ENCODE measurements at regions not wholly inside any gene's neighbourhood (a gene's known extent, or its start where the extent isn't known, plus 50 kb on each side); places are given as distances from the start of the nearest gene placed in this dataset.

DNA sequence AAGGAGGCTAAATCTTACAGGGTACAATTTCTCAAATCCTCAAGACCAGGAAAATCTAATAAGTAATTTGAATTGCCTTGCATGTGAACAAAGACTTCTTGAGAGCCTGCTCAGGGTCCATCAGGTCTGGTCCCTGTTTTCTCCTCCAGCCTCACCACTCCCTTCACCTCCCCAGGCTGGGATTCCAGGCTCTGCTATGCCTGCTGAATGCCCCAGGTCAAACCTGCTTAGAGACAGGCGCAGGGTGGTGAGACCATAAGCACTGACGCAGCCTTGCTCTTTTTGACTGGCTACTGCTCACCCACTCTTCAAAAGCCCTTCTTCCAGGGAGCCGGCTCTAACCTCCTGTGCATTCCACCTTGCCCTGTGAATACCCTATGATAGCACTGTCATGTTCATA, 356.4 kb upstream of the ACVR2A start:
- no peak for TF ChIP-seq POLR2AphosphoS5 (IDR thresholded peaks at IDR 0.05)
- TF ChIP-seq, protein P1, sequence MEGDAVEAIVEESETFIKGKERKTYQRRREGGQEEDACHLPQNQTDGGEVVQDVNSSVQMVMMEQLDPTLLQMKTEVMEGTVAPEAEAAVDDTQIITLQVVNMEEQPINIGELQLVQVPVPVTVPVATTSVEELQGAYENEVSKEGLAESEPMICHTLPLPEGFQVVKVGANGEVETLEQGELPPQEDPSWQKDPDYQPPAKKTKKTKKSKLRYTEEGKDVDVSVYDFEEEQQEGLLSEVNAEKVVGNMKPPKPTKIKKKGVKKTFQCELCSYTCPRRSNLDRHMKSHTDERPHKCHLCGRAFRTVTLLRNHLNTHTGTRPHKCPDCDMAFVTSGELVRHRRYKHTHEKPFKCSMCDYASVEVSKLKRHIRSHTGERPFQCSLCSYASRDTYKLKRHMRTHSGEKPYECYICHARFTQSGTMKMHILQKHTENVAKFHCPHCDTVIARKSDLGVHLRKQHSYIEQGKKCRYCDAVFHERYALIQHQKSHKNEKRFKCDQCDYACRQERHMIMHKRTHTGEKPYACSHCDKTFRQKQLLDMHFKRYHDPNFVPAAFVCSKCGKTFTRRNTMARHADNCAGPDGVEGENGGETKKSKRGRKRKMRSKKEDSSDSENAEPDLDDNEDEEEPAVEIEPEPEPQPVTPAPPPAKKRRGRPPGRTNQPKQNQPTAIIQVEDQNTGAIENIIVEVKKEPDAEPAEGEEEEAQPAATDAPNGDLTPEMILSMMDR (IDR thresholded peaks at IDR 0.05), result no peak
- no peaks in the 10 kb centered on the region for H3K4me1 ChIP-seq

DNA sequence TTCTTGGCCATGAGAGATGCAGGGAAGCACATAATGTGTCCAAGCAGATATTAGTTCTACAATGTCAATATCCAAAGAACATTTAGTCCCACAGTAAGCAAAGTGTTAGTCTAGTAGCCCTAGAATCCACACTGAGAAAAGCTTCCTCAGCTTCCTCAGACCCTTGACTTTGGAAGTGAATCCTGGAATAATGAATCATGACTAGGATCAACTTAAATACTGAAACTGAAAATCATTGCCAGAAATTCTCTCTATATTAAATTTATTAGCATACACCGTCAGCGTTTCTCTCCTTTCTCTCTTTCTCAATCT, 356.9 kb upstream of the ACVR2A start:
- DNase-seq (ENCODE audit: low spot score in 2 of 2), result no peak

More for the DNA sequence above, 356.4 kb upstream of the ACVR2A start:
- intact Hi-C loops (cut with DNase I; ENCODE audit: low total_unique reads), result no loop called here
- DNase-seq (ENCODE audit: low spot score in 2 of 2), result no peak
- H3K27me3 ChIP-seq, result no peaks in the 10 kb centered on the region
- H3K9me3 ChIP-seq, result no peaks in the 10 kb centered on the region
- no peak overlapping the region for H3K4me3 ChIP-seq
- H3K27ac ChIP-seq, result no peak overlapping the region
- H3K36me3 ChIP-seq, result no peaks in the 10 kb centered on the region

DNA sequence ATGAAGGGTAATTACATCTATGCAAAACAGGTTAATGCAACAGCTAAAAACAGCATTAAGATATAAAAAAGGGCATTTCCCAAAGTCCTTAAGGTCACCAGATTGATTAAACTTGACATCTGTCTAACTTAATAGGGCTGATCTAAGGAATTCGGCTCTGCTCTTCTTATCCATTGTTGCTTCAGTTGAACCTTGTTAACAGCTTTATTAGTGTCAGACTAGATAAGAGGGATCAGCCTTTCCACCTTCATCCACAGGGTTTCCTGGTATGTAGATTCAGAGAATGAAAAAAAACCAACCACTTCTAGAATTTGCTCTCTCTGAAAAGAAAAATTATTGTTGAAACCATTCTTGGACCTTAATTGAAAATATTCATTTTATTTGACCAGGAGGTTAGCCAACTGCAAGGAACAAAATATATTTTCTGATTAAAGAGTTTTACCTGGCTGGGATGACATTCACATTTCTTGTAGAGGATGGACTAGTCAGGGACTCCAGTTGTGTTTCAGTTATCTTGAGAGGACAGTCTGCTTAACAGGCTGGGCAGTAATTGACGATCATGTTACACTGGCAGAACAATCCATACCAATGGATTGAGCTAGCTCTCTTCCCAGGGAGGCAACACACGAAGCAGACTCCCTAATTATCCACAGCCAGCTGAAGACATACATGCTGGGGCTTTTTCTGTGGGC, 357.4 kb upstream of the ACVR2A start:
- DNase-seq (ENCODE audit: low spot score in 2 of 2), result no peak
- Histone ChIP-seq H3K36me3 (no peaks in the 10 kb centered on the region), H3K27ac (no peak overlapping the region), H3K4me1 (no peaks in the 10 kb centered on the region), H3K27me3 (no peaks in the 10 kb centered on the region), H3K4me3 (no peak overlapping the region), H3K9me3 (no peaks in the 10 kb centered on the region)
- TF ChIP-seq POLR2A (IDR thresholded peaks at IDR 0.05) (no peak), POLR2AphosphoS5 (IDR thresholded peaks at IDR 0.05) (no peak)
- TF ChIP-seq, protein P1 (IDR thresholded peaks at IDR 0.05), result no peak
- intact Hi-C loops (cut with DNase I; ENCODE audit: low total_unique reads), result no loop called here

More for the DNA sequence above, 356.9 kb upstream of the ACVR2A start:
- H3K4me1 ChIP-seq, result no peaks in the 10 kb centered on the region
- intact Hi-C loops (cut with DNase I; ENCODE audit: low total_unique reads), result no loop called here
- TF ChIP-seq POLR2AphosphoS5 (IDR thresholded peaks at IDR 0.05) (no peak), POLR2A (IDR thresholded peaks at IDR 0.05) (no peak)
- TF ChIP-seq, protein P1 (IDR thresholded peaks at IDR 0.05), result no peak
- no peaks in the 10 kb centered on the region for H3K27me3 ChIP-seq
- H3K27ac ChIP-seq, result no peak overlapping the region
- H3K9me3 ChIP-seq, result no peaks in the 10 kb centered on the region
- H3K36me3 ChIP-seq, result no peaks in the 10 kb centered on the region
- no peak overlapping the region for H3K4me3 ChIP-seq

DNA sequence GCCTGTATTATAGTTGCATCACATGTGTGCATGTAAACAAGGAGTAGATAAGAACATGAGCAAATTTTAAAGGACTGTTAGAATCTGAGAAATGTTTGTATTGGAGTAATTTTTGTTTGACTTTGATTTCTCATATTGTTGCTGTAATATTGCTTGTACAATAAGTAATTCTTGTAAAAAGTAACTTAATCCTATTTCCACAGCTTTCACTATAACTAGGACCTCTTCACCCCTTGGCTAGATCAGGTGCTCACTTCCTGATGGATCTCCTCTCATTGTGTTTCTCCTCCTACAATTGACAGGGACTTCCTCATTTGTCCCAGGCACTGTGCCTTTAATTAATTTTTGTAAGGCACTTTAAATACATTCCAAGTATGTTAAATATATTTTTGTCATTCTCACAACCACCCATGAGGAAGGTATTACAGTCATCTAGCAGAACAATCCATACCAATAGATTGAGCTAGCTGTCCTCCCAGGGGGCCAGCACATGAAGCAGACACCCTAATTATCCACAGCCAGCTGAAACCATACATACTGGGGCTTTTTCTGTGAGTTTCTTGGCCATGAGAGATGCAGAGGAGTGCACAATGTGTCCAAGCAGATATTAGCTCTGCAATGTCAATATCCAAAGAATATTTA, 359.5 kb upstream of the ACVR2A start:
- intact Hi-C loops (cut with DNase I; ENCODE audit: low total_unique reads), result no loop called here
- DNase-seq (ENCODE audit: low spot score in 2 of 2), result no peak
- Histone ChIP-seq H3K4me3 (no peak overlapping the region), H3K27ac (no peak overlapping the region), H3K4me1 (no peaks in the 10 kb centered on the region), H3K36me3 (no peaks in the 10 kb centered on the region), H3K9me3 (no peaks in the 10 kb centered on the region), H3K27me3 (no peaks in the 10 kb centered on the region)
- TF ChIP-seq POLR2AphosphoS5 (IDR thresholded peaks at IDR 0.05), result no peak
- TF ChIP-seq, protein P1 (IDR thresholded peaks at IDR 0.05), result no peak
- no peak for TF ChIP-seq POLR2A (IDR thresholded peaks at IDR 0.05)

DNA sequence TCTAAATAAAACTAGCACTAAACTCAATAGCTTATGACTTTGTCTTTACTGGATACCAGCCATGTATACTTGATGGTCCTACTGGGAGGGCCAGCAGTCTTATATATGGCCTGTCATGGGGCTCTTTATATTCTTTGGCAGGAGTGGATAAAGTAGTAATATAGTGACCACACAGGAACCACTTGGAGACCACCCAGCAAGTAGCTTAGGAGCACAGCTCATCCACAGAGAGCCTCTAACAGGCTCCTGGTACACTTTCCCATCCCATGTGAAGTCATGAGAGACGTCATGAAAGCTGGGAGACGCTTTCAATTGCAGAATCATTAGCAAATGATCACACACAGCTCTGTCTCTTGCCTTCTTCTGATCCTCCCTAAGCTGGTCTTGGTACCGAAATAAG, 360.9 kb upstream of the ACVR2A start:
- intact Hi-C loops (cut with DNase I; ENCODE audit: low total_unique reads), result no loop called here
- no peak overlapping the region for H3K27ac ChIP-seq
- no peaks in the 10 kb centered on the region for H3K36me3 ChIP-seq
- H3K4me3 ChIP-seq, result no peak overlapping the region
- H3K4me1 ChIP-seq, result no peaks in the 10 kb centered on the region
- no peaks in the 10 kb centered on the region for H3K27me3 ChIP-seq
- no peak for DNase-seq (ENCODE audit: low spot score in 2 of 2)
- no peaks in the 10 kb centered on the region for H3K9me3 ChIP-seq
- TF ChIP-seq POLR2AphosphoS5 (IDR thresholded peaks at IDR 0.05) (no peak), POLR2A (IDR thresholded peaks at IDR 0.05) (no peak)
- TF ChIP-seq, protein P1 (IDR thresholded peaks at IDR 0.05), result no peak
